Keratinocyte (primary cell): ENCODE measurements at regions not wholly inside any gene's neighbourhood (a gene's known extent, or its start where the extent isn't known, plus 50 kb on each side); places are given as distances from the start of the nearest gene placed in this dataset.

Experiments used
- EZH2 ChIP-seq: IDR thresholded peaks from one replicate; pipeline ENCODE4 v1.6.1; 2012; ENCODE audit warnings: inconsistent platforms, mild to moderate bottlenecking, low read length, moderate library complexity
- TF ChIP-seq, protein P1 (sequence below), 3 experiments: IDR thresholded peaks in 1 of 3; conservative IDR thresholded peaks in 1 of 3; optimal IDR thresholded peaks in 1 of 3; 2 replicates in 2 of 3; 3 replicates in 1 of 3; pipeline versions ENCODE3 to v1.5.1; 2011; ENCODE audit warnings: low read length in 3 of 3, mild to moderate bottlenecking in 3 of 3, moderate library complexity in 2 of 3, control low read depth in 1 of 3, inconsistent platforms in 1 of 3; ENCODE audit not compliant: insufficient read depth in 2 of 3; ENCODE audit errors: extremely low read depth in 1 of 3

DNA sequence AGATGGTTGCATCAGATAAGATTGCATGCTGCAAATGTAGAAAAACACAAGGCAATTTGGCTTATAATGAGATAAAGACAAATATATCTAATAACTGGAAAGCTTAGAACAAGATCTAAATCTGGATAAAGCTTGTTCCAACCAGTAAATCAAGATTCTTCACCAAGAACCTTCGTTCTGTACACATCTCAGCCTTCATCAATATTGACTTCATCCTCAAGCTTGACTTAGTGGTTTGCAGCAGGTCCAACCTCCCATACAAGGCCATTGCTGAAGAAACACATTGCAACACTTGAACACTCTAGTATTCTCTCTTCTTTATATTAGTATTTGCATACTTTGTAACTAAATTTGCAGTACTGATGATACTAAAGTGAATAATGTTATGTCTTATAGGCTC lies 407.6 kb downstream of the TLL1 start:
- TF ChIP-seq, protein P1, sequence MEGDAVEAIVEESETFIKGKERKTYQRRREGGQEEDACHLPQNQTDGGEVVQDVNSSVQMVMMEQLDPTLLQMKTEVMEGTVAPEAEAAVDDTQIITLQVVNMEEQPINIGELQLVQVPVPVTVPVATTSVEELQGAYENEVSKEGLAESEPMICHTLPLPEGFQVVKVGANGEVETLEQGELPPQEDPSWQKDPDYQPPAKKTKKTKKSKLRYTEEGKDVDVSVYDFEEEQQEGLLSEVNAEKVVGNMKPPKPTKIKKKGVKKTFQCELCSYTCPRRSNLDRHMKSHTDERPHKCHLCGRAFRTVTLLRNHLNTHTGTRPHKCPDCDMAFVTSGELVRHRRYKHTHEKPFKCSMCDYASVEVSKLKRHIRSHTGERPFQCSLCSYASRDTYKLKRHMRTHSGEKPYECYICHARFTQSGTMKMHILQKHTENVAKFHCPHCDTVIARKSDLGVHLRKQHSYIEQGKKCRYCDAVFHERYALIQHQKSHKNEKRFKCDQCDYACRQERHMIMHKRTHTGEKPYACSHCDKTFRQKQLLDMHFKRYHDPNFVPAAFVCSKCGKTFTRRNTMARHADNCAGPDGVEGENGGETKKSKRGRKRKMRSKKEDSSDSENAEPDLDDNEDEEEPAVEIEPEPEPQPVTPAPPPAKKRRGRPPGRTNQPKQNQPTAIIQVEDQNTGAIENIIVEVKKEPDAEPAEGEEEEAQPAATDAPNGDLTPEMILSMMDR (optimal IDR thresholded peaks at IDR 0.05 in 1 of 3, IDR thresholded peaks at IDR 0.05 in 1 of 3, conservative IDR thresholded peaks at IDR 0.05 in 1 of 3; ENCODE audit: extremely low read depth in 1 of 3, insufficient read depth in 2 of 3, low read length in 3 of 3): no peak
- TF ChIP-seq EZH2: no peak
